AG09309 (cell line): ENCODE measurements at regions not wholly inside any gene's neighbourhood (a gene's known extent, or its start where the extent isn't known, plus 50 kb on each side); places are given as distances from the start of the nearest gene placed in this dataset.
"Not testable (repeated sequence)": the region's sequence is repeated elsewhere in the genome, so short reads cannot be mapped to it uniquely, and the experiment has no call there.

Source experiments
- DNase-seq: peaks from one replicate; pipeline ENCODE4 v3.0.0-alpha.2; 2010; ENCODE audit warnings: low read depth
- H3K4me3 ChIP-seq: 2 replicates; pipeline ENCODE4 v1.5.1; 2011; ENCODE audit warnings: mild to moderate bottlenecking, low read depth, low read length, moderate library complexity; ENCODE audit not compliant: control insufficient read depth
- CTCF ChIP-seq: IDR thresholded peaks from 2 replicates; pipeline ENCODE4 v1.5.1; 2011; ENCODE audit warnings: mild to moderate bottlenecking, low read depth, low read length, inconsistent platforms; ENCODE audit not compliant: insufficient read depth, control insufficient read depth; ENCODE audit errors: missing control alignments

GRCh38 chr19:21621671-21622070, 116.3 kb downstream of the ZNF429 start:
- no peak for TF ChIP-seq CTCF
- H3K4me3 ChIP-seq = no peak overlapping the region
- DNase-seq = no peak

- no peak for DNase-seq
- H3K4me3 ChIP-seq = no peak overlapping the region
- no peak for TF ChIP-seq CTCF
Observed at GRCh38 chr19:21617740-21618339, 112.4 kb downstream of the ZNF429 start.

- DNase-seq, H3K4me3 ChIP-seq: not testable (repeated sequence)
Observed at GRCh38 chr19:21614776-21615175, 109.4 kb downstream of the ZNF429 start.

- not testable (repeated sequence) for DNase-seq, H3K4me3 ChIP-seq
Observed at GRCh38 chr19:21613201-21613600, 107.8 kb downstream of the ZNF429 start.

GRCh38 chr19:21612403-21612872, 107.0 kb downstream of the ZNF429 start:
- no peak for TF ChIP-seq CTCF
- DNase-seq = no peak
- H3K4me3 ChIP-seq = no peak overlapping the region

- no peak for DNase-seq
- TF ChIP-seq CTCF = no peak
- no peak overlapping the region for H3K4me3 ChIP-seq
Observed at GRCh38 chr19:21611659-21612402, 106.4 kb downstream of the ZNF429 start.

GRCh38 chr19:21610787-21611186, 105.4 kb downstream of the ZNF429 start:
- TF ChIP-seq CTCF = no peak
- H3K4me3 ChIP-seq = no peak overlapping the region
- DNase-seq = no peak
